OCI-LY1 (cell line): ENCODE measurements at regions not wholly inside any gene's neighbourhood (a gene's known extent, or its start where the extent isn't known, plus 50 kb on each side); places are given as distances from the start of the nearest gene placed in this dataset.

Experiments used
- H2AFZ ChIP-seq: fragments of 200-600 bp; sonication (generic), shearing (Covaris generic); 2 replicates; pipeline ENCODE4 v1.6.0; 2014; ENCODE audit warnings: antibody characterized with exemption, mild to moderate bottlenecking, low read length
- H3F3A ChIP-seq: fragments of 200-600 bp; sonication (generic), shearing (Covaris generic); 2 replicates; pipeline ENCODE4 v1.6.0; 2014; ENCODE audit warnings: mild to moderate bottlenecking, antibody characterized with exemption, low read length, moderate library complexity; ENCODE audit not compliant: insufficient read depth
- H3K27ac ChIP-seq: fragments of 200-600 bp; sonication (generic); 2 replicates; pipeline ENCODE4 v1.5.1; 2014; ENCODE audit warnings: low read length, mixed run types, mild to moderate bottlenecking, low read depth; ENCODE audit not compliant: poor library complexity, severe bottlenecking
- H3K27me3 ChIP-seq: fragments of 200-600 bp; sonication (generic); 2 replicates; pipeline ENCODE4 v1.6.0; 2014; ENCODE audit warnings: antibody characterized with exemption, mild to moderate bottlenecking, low read length, moderate library complexity; ENCODE audit not compliant: insufficient read depth
- H3K36me3 ChIP-seq: fragments of 200-600 bp; sonication (generic); 2 replicates; pipeline ENCODE4 v1.6.1; 2014; ENCODE audit warnings: mild to moderate bottlenecking, antibody characterized with exemption, low read length, moderate library complexity, mixed read lengths; ENCODE audit not compliant: insufficient read depth
- H3K4me1 ChIP-seq: fragments of 200-600 bp; sonication (generic); 2 replicates; pipeline ENCODE4 v1.5.1; 2014; ENCODE audit warnings: mild to moderate bottlenecking, low read length, moderate library complexity; ENCODE audit not compliant: insufficient read depth, severe bottlenecking
- H3K4me2 ChIP-seq: fragments of 200-600 bp; sonication (generic), shearing (Covaris generic); 2 replicates; pipeline ENCODE4 v1.6.1; 2014; ENCODE audit warnings: low read length
- H3K4me3 ChIP-seq: fragments of 200-600 bp; sonication (generic); 2 replicates; pipeline ENCODE4 v1.5.1; 2014; ENCODE audit warnings: low read length, low read depth, mild to moderate bottlenecking, mixed read lengths; ENCODE audit not compliant: poor library complexity, severe bottlenecking
- H3K79me2 ChIP-seq: fragments of 200-600 bp; shearing (Covaris generic); 2 replicates; pipeline ENCODE4 v1.6.1; 2016; ENCODE audit warnings: mixed run types, low read length, mixed read lengths; ENCODE audit not compliant: insufficient read depth
- H3K9ac ChIP-seq: fragments of 200-600 bp; sonication (generic), shearing (Covaris generic); 2 replicates; pipeline ENCODE4 v1.6.1; 2014; ENCODE audit warnings: mild to moderate bottlenecking, low read length, mixed read lengths
- H3K9me2 ChIP-seq: fragments of 200-600 bp; sonication (generic), shearing (Covaris generic); 2 replicates; pipeline ENCODE4 v1.6.1; 2014; ENCODE audit warnings: low read depth, mild to moderate bottlenecking, low read length, mixed read lengths
- H3K9me3 ChIP-seq: fragments of 200-600 bp; shearing (Covaris generic); 2 replicates; pipeline ENCODE4 v1.6.1; 2014; ENCODE audit warnings: low read length, mixed read lengths
- H4K20me1 ChIP-seq: fragments of 200-600 bp; sonication (generic), shearing (Covaris generic); 2 replicates; pipeline ENCODE4 v1.6.0; 2016; ENCODE audit warnings: mild to moderate bottlenecking, low read length; ENCODE audit not compliant: insufficient read depth
- CTCF ChIP-seq: fragments of 200-600 bp; sonication (generic), shearing (Covaris generic); IDR thresholded peaks from 2 replicates; pipeline ENCODE4 v1.5.1; 2017; ENCODE audit warnings: mild to moderate bottlenecking, antibody characterized with exemption, low read length, moderate library complexity, mixed read lengths
- EZH2 ChIP-seq: fragments of 200-600 bp; sonication (generic), shearing (Covaris generic); IDR thresholded peaks from 2 replicates; pipeline ENCODE4 v1.8.0; 2017; ENCODE audit warnings: borderline replicate concordance, mixed run types, mild to moderate bottlenecking, antibody characterized with exemption, low read length, moderate library complexity, mixed read lengths

DNA sequence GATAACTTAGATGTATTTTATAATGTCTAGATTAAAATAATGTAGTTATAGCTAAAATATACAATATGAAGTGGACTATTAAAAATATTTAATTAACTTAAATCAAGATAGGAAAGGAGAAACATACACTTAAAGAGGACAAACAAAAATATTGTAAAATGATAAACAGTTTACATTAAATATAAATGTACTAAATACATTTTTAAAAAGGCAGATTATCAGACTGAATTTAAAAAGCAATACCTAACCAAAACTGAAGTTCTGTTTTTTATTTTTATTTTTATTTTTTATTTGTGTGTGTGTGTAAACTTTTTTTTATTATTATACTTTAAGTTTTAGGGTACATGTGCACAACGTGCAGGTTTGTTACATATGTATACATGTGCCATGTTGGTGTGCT is 811.6 kb upstream of the INTU start:
- Histone ChIP-seq H4K20me1 (no peaks in the 10 kb centered on the region), H2AFZ (no peak overlapping the region), H3K4me2 (no peak overlapping the region), H3K36me3 (no peaks in the 10 kb centered on the region), H3K79me2 (no peaks in the 10 kb centered on the region), H3K27me3 (no peaks in the 10 kb centered on the region), H3K4me1 (no peaks in the 10 kb centered on the region), H3F3A (no peaks in the 10 kb centered on the region), H3K9me3 (no peaks in the 10 kb centered on the region), H3K9ac (no peak overlapping the region), H3K27ac (no peak overlapping the region), H3K4me3 (no peak overlapping the region), H3K9me2 (no peaks in the 10 kb centered on the region)
- no peak for TF ChIP-seq EZH2
- no peak for TF ChIP-seq CTCF

DNA sequence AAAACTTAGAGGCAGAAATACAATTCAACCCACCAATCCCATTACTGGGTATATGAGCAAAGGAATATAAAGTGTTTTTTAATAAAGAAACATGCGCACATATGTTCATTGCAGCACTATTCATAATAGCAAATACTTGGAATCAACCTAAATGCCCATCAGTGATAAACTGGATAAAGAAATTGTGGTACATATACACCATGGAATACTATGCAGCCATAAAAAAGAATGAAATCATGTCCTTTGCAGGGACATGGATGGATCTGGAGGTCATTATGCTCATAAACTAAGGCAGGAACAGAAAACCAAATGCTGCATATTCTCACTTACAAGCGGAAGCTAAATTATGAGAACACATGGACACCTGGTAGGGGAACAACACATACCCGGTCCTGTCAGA is 807.7 kb upstream of the INTU start:
- Histone ChIP-seq H3K4me2 (no peak overlapping the region), H3K27me3 (no peaks in the 10 kb centered on the region), H3K4me3 (no peak overlapping the region), H3K36me3 (no peaks in the 10 kb centered on the region), H3K27ac (no peak overlapping the region), H4K20me1 (no peaks in the 10 kb centered on the region), H3F3A (no peaks in the 10 kb centered on the region), H3K79me2 (no peaks in the 10 kb centered on the region), H3K9ac (no peak overlapping the region), H3K9me3 (no peaks in the 10 kb centered on the region), H3K9me2 (no peaks in the 10 kb centered on the region), H3K4me1 (no peaks in the 10 kb centered on the region), H2AFZ (no peak overlapping the region)
- TF ChIP-seq CTCF: no peak
- TF ChIP-seq EZH2: no peak

GRCh38 chr4:126827669-126828068 is 805.1 kb upstream of the INTU start:
- TF ChIP-seq CTCF: no peak
- no peak for TF ChIP-seq EZH2
- Histone ChIP-seq H3K9me2 (no peaks in the 10 kb centered on the region), H3K4me1 (no peaks in the 10 kb centered on the region), H3K4me2 (no peak overlapping the region), H3F3A (no peaks in the 10 kb centered on the region), H3K9me3 (no peaks in the 10 kb centered on the region), H4K20me1 (no peaks in the 10 kb centered on the region), H3K9ac (no peak overlapping the region), H3K79me2 (no peaks in the 10 kb centered on the region), H3K27me3 (no peaks in the 10 kb centered on the region), H3K36me3 (no peaks in the 10 kb centered on the region), H3K27ac (no peak overlapping the region), H2AFZ (no peak overlapping the region), H3K4me3 (no peak overlapping the region)
